ENCODE measurements at regions not wholly inside any gene's neighbourhood (a gene's known extent, or its start where the extent isn't known, plus 50 kb on each side); places are given as distances from the start of the nearest gene placed in this dataset.
"Not testable (repeated sequence)": the region's sequence is repeated elsewhere in the genome, so short reads cannot be mapped to it uniquely, and the experiment has no call there.

- H3K36me3 ChIP-seq = no peaks in the 10 kb centered on the region
- no peaks in the 10 kb centered on the region for H3K4me1 ChIP-seq (replicated peaks)
- H3K4me3 ChIP-seq = no peak overlapping the region
- DNase-seq (ENCODE audit: low read depth in 1 of 2, low spot score in 2 of 2) = no peak
- no peak overlapping the region for H3K27ac ChIP-seq
- H3K9me3 ChIP-seq (replicated peaks) = no peaks in the 10 kb centered on the region
- no peaks in the 10 kb centered on the region for H3K27me3 ChIP-seq (replicated peaks)
Observed at GRCh38 chr6:6863970-6864639, 243.7 kb upstream of the RREB1 start.

- Histone ChIP-seq H3K9me3 (replicated peaks) (no peaks in the 10 kb centered on the region), H3K27me3 (replicated peaks) (no peaks in the 10 kb centered on the region), H3K36me3 (no peaks in the 10 kb centered on the region), H3K27ac (no peak overlapping the region), H3K4me3 (no peak overlapping the region), H3K4me1 (replicated peaks) (no peaks in the 10 kb centered on the region)
- no peak for DNase-seq (ENCODE audit: low read depth in 1 of 2, low spot score in 2 of 2)
Observed at GRCh38 chr6:6865611-6866010, 242.2 kb upstream of the RREB1 start.

- DNase-seq (ENCODE audit: low read depth in 1 of 2, low spot score in 2 of 2) = no peak
- no peaks in the 10 kb centered on the region for H3K36me3 ChIP-seq
- no peak overlapping the region for H3K4me3 ChIP-seq
- H3K27ac ChIP-seq = no peak overlapping the region
- H3K4me1 ChIP-seq (replicated peaks) = no peaks in the 10 kb centered on the region
- no peaks in the 10 kb centered on the region for H3K9me3 ChIP-seq (replicated peaks)
- H3K27me3 ChIP-seq (replicated peaks) = no peaks in the 10 kb centered on the region
Observed at GRCh38 chr6:6866656-6867403, 240.9 kb upstream of the RREB1 start.

- Histone ChIP-seq H3K36me3 (no peaks in the 10 kb centered on the region), H3K9me3 (replicated peaks) (no peaks in the 10 kb centered on the region), H3K27me3 (replicated peaks) (no peaks in the 10 kb centered on the region), H3K4me1 (replicated peaks) (no peaks in the 10 kb centered on the region), H3K27ac (no peak overlapping the region), H3K4me3 (no peak overlapping the region)
- DNase-seq (ENCODE audit: low read depth in 1 of 2, low spot score in 2 of 2) = no peak
Observed at GRCh38 chr6:6867404-6867799, 240.4 kb upstream of the RREB1 start.

- H3K4me1 ChIP-seq (replicated peaks) = no peaks in the 10 kb centered on the region
- H3K27ac ChIP-seq = no peak overlapping the region
- DNase-seq (ENCODE audit: low read depth in 1 of 2, low spot score in 2 of 2) = no peak
- H3K9me3 ChIP-seq (replicated peaks) = no peaks in the 10 kb centered on the region
- no peak overlapping the region for H3K4me3 ChIP-seq
- H3K36me3 ChIP-seq = no peaks in the 10 kb centered on the region
- H3K27me3 ChIP-seq (replicated peaks) = no peaks in the 10 kb centered on the region
Observed at GRCh38 chr6:6869094-6869493, 238.7 kb upstream of the RREB1 start.

- no peak for DNase-seq (ENCODE audit: low read depth in 1 of 2, low spot score in 2 of 2)
- Histone ChIP-seq H3K4me1 (replicated peaks) (no peaks in the 10 kb centered on the region), H3K9me3 (replicated peaks) (no peaks in the 10 kb centered on the region), H3K27ac (no peak overlapping the region), H3K27me3 (replicated peaks) (no peaks in the 10 kb centered on the region), H3K36me3 (no peaks in the 10 kb centered on the region), H3K4me3 (no peak overlapping the region)
Observed at GRCh38 chr6:6870921-6871320, 236.8 kb upstream of the RREB1 start.

- H3K36me3 ChIP-seq = no peaks in the 10 kb centered on the region
- H3K4me3 ChIP-seq = no peak overlapping the region
- no peak for DNase-seq (ENCODE audit: low read depth in 1 of 2, low spot score in 2 of 2)
- no peaks in the 10 kb centered on the region for H3K4me1 ChIP-seq (replicated peaks)
- no peaks in the 10 kb centered on the region for H3K9me3 ChIP-seq (replicated peaks)
- H3K27ac ChIP-seq = no peak overlapping the region
- H3K27me3 ChIP-seq (replicated peaks) = no peaks in the 10 kb centered on the region
Observed at GRCh38 chr6:6872459-6873344, 235.1 kb upstream of the RREB1 start.

- no peaks in the 10 kb centered on the region for H3K36me3 ChIP-seq
- no peak overlapping the region for H3K4me3 ChIP-seq
- no peak for DNase-seq (ENCODE audit: low read depth in 1 of 2, low spot score in 2 of 2)
- no peak overlapping the region for H3K27ac ChIP-seq
- H3K27me3 ChIP-seq (replicated peaks) = no peaks in the 10 kb centered on the region
- H3K9me3 ChIP-seq (replicated peaks) = no peaks in the 10 kb centered on the region
- peaks cover under 1% of the 10 kb centered on the region; the same call in 1 of the 2 replicates for H3K4me1 ChIP-seq (replicated peaks)
Observed at GRCh38 chr6:6873778-6874177, 234.0 kb upstream of the RREB1 start.

GRCh38 chr6:6875818-6876470 is 231.8 kb upstream of the RREB1 start:
- Histone ChIP-seq H3K4me1 (replicated peaks) (peaks cover 11% of the 10 kb centered on the region), H3K36me3 (no peaks in the 10 kb centered on the region), H3K27ac (no peak overlapping the region), H3K4me3 (no peak overlapping the region), H3K27me3 (replicated peaks) (no peaks in the 10 kb centered on the region), H3K9me3 (replicated peaks) (no peaks in the 10 kb centered on the region)
- DNase-seq (ENCODE audit: low read depth in 1 of 2, low spot score in 2 of 2) = peak in 1 of 2 experiments; percentile 9

- not testable (repeated sequence) for H3K9me3 ChIP-seq (replicated peaks); H3K36me3 ChIP-seq; DNase-seq (ENCODE audit: low read depth in 1 of 2, low spot score in 2 of 2); H3K27ac ChIP-seq; H3K27me3 ChIP-seq (replicated peaks); H3K4me3 ChIP-seq
- peaks cover 11% of the 10 kb centered on the region for H3K4me1 ChIP-seq (replicated peaks)
Observed at GRCh38 chr6:6877792-6878191, 230.0 kb upstream of the RREB1 start.

GRCh38 chr6:6878887-6879585 is 228.7 kb upstream of the RREB1 start:
- no peak overlapping the region for H3K27ac ChIP-seq
- peak in 1 of 2 experiments; percentile 10 for DNase-seq (ENCODE audit: low read depth in 1 of 2, low spot score in 2 of 2)
- no peaks in the 10 kb centered on the region for H3K27me3 ChIP-seq (replicated peaks)
- no peak overlapping the region for H3K4me3 ChIP-seq
- no peaks in the 10 kb centered on the region for H3K9me3 ChIP-seq (replicated peaks)
- H3K4me1 ChIP-seq (replicated peaks) = peaks cover 11% of the 10 kb centered on the region
- H3K36me3 ChIP-seq = no peaks in the 10 kb centered on the region

- not testable (repeated sequence) for H3K4me3 ChIP-seq; H3K36me3 ChIP-seq; DNase-seq (ENCODE audit: low read depth in 1 of 2, low spot score in 2 of 2); H3K27ac ChIP-seq; H3K27me3 ChIP-seq (replicated peaks); H3K9me3 ChIP-seq (replicated peaks)
- peaks cover 11% of the 10 kb centered on the region for H3K4me1 ChIP-seq (replicated peaks)
Observed at GRCh38 chr6:6879586-6879974, 228.2 kb upstream of the RREB1 start.

GRCh38 chr6:6880745-6881437 is 226.9 kb upstream of the RREB1 start:
- Histone ChIP-seq H3K27me3 (replicated peaks) (no peaks in the 10 kb centered on the region), H3K4me3 (no peak overlapping the region), H3K36me3 (no peaks in the 10 kb centered on the region), H3K4me1 (replicated peaks) (peaks cover 11% of the 10 kb centered on the region), H3K9me3 (replicated peaks) (no peaks in the 10 kb centered on the region), H3K27ac (no peak overlapping the region)
- no peak for DNase-seq (ENCODE audit: low read depth in 1 of 2, low spot score in 2 of 2)
